ENCODE measurements at regions not wholly inside any gene's neighbourhood (a gene's known extent, or its start where the extent isn't known, plus 50 kb on each side); places are given as distances from the start of the nearest gene placed in this dataset.

DNA sequence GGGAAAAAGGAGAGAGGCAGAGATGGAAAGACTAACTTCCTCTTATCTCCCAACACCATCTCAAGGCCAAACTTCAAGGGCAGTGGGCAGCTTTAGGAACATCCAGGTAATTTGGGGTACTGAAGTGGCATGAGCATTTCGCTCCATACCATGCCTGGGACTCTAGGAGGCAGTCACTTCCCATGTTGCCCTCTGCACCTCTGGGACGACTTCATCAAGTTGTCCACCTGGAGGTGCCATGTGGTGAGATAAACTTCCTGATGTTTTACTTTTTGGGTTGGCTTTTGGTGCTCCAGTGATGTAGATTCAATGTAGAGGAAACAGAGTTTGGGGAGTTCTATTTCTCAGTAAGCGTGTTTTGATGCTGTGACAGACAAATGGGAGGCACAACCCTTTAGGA is 56.3 kb upstream of the UPP2 start:
- TF ChIP-seq ZNF544 (tag by site-specific recombination; IDR thresholded peaks at IDR 0.05) (no peak), ZNF777 (tag by site-specific recombination; IDR thresholded peaks at IDR 0.05; ENCODE audit: borderline replicate concordance) (no peak), ZNF76 (tag by site-specific recombination; IDR thresholded peaks at IDR 0.05; ENCODE audit: borderline replicate concordance, low read depth) (no peak), INSM2 (tag by site-specific recombination; IDR thresholded peaks at IDR 0.05) (no peak), ZNF280D (tag by site-specific recombination; IDR thresholded peaks at IDR 0.05) (no peak), ZNF274 (IDR thresholded peaks at IDR 0.05; ENCODE audit: low read length) (no peak), ZNF274 (tag by site-specific recombination; IDR thresholded peaks at IDR 0.05; ENCODE audit: borderline replicate concordance) (no peak), ZNF155 (tag by site-specific recombination; IDR thresholded peaks at IDR 0.05) (no peak)
- TF ChIP-seq, protein P1, sequence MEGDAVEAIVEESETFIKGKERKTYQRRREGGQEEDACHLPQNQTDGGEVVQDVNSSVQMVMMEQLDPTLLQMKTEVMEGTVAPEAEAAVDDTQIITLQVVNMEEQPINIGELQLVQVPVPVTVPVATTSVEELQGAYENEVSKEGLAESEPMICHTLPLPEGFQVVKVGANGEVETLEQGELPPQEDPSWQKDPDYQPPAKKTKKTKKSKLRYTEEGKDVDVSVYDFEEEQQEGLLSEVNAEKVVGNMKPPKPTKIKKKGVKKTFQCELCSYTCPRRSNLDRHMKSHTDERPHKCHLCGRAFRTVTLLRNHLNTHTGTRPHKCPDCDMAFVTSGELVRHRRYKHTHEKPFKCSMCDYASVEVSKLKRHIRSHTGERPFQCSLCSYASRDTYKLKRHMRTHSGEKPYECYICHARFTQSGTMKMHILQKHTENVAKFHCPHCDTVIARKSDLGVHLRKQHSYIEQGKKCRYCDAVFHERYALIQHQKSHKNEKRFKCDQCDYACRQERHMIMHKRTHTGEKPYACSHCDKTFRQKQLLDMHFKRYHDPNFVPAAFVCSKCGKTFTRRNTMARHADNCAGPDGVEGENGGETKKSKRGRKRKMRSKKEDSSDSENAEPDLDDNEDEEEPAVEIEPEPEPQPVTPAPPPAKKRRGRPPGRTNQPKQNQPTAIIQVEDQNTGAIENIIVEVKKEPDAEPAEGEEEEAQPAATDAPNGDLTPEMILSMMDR (tag by site-specific recombination; IDR thresholded peaks at IDR 0.05) = no peak
